Transverse colon (tissue), 4 donors: ENCODE measurements at regions not wholly inside any gene's neighbourhood (a gene's known extent, or its start where the extent isn't known, plus 50 kb on each side); places are given as distances from the start of the nearest gene placed in this dataset.

Experiments
- CTCF ChIP-seq, 5 experiments: fragments of 200-600 bp in 3 of 5; fragments of 450-650 bp in 2 of 5; sonication (generic) in 3 of 5; IDR thresholded peaks; 1 replicate in 2 of 5; 2 replicates in 3 of 5; pipeline ENCODE4 v1.5.1; 2016 to 2017; ENCODE audit warnings: antibody characterized with exemption in 5 of 5, inconsistent platforms in 3 of 5, mild to moderate bottlenecking in 2 of 5, moderate library complexity in 1 of 5
- POLR2A ChIP-seq: fragments of 450-650 bp; IDR thresholded peaks from one replicate; pipeline ENCODE4 v1.6.1; 2016; ENCODE audit warnings: antibody characterized with exemption, mild to moderate bottlenecking, moderate library complexity
- POLR2AphosphoS5 ChIP-seq, 3 donors: sonication (generic); formaldehyde crosslinking; IDR thresholded peaks; one replicate each; pipeline ENCODE4 v1.6.1; 2016; ENCODE audit warnings: antibody characterized with exemption in 3 of 3

DNA sequence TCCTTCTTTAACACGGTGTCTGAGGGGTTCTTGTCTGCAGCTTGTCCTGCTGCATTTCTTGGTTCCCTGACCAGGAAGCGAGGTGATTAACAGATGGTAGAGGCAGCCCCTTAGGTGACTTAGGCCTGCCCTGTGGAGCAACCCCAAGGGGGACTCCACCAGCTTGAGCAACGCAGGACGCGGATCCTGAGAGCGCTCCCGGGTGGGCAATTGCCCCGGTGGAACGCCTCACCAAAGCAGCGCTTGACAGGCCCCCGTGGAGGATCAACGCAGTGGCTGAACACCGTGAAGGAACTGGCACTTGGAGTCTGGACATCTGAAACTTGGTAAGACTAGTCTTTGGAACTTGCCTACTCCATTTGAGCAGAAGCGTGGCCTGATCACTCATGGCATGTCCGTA, 272.9 kb upstream of the ATXN7L3B start:
- TF ChIP-seq CTCF (IDR thresholded peaks at IDR 0.05) = no peak
- TF ChIP-seq POLR2A = no peak
- TF ChIP-seq POLR2AphosphoS5 (IDR thresholded peaks at IDR 0.05) = no peak
